ENCODE measurements at regions not wholly inside any gene's neighbourhood (a gene's known extent, or its start where the extent isn't known, plus 50 kb on each side); places are given as distances from the start of the nearest gene placed in this dataset.
"Not testable (repeated sequence)": the region's sequence is repeated elsewhere in the genome, so short reads cannot be mapped to it uniquely, and the experiment has no call there.

GRCh38 chr5:162209005-162209605 lies 141.5 kb downstream of the GABRG2 start:
- no peak for DNase-seq

- DNase-seq: no peak
Observed at GRCh38 chr5:162214551-162214950, 147.0 kb downstream of the GABRG2 start.

GRCh38 chr5:162217037-162217436 lies 149.5 kb downstream of the GABRG2 start:
- no peak for DNase-seq

- no peak for DNase-seq
Observed at GRCh38 chr5:162221910-162222309, 154.3 kb downstream of the GABRG2 start.

- no peak for DNase-seq
Observed at GRCh38 chr5:162227075-162227474, 159.5 kb downstream of the GABRG2 start.

GRCh38 chr5:162230348-162230747 lies 162.8 kb downstream of the GABRG2 start:
- DNase-seq: no peak

GRCh38 chr5:162231522-162231921 lies 163.9 kb downstream of the GABRG2 start:
- no peak for DNase-seq

GRCh38 chr5:162240734-162241133 lies 173.2 kb downstream of the GABRG2 start:
- DNase-seq: no peak

GRCh38 chr5:162242416-162242815 lies 174.8 kb downstream of the GABRG2 start:
- no peak for DNase-seq

GRCh38 chr5:162243651-162244050 lies 176.1 kb downstream of the GABRG2 start:
- no peak for DNase-seq

- DNase-seq: no peak
Observed at GRCh38 chr5:162248107-162248713, 180.6 kb downstream of the GABRG2 start.

- no peak for DNase-seq
Observed at GRCh38 chr5:162256711-162257110, 189.1 kb downstream of the GABRG2 start.

- DNase-seq: no peak
Observed at GRCh38 chr5:162268694-162269481, 201.3 kb downstream of the GABRG2 start.

- no peak for DNase-seq
Observed at GRCh38 chr5:162272417-162272816, 204.8 kb downstream of the GABRG2 start.

GRCh38 chr5:162274679-162275078 lies 207.1 kb downstream of the GABRG2 start:
- DNase-seq: no peak

GRCh38 chr5:162275387-162275786 lies 207.8 kb downstream of the GABRG2 start:
- not testable (repeated sequence) for DNase-seq

GRCh38 chr5:162282191-162282590 lies 214.6 kb downstream of the GABRG2 start:
- DNase-seq: no peak

GRCh38 chr5:162283609-162284008 lies 216.0 kb downstream of the GABRG2 start:
- no peak for DNase-seq

GRCh38 chr5:162288647-162289296 lies 221.2 kb downstream of the GABRG2 start:
- no peak for DNase-seq

GRCh38 chr5:162289489-162289888 lies 221.9 kb downstream of the GABRG2 start:
- no peak for DNase-seq

GRCh38 chr5:162299793-162300192 lies 232.2 kb downstream of the GABRG2 start:
- no peak for DNase-seq

GRCh38 chr5:162301356-162301755 lies 233.8 kb downstream of the GABRG2 start:
- DNase-seq: no peak

GRCh38 chr5:162323466-162323865 lies 255.9 kb downstream of the GABRG2 start:
- DNase-seq: no peak

GRCh38 chr5:162324328-162324727 lies 256.8 kb downstream of the GABRG2 start:
- DNase-seq: no peak

Data from NCI-H2029 (cell line).